ENCODE measurements at regions not wholly inside any gene's neighbourhood (a gene's known extent, or its start where the extent isn't known, plus 50 kb on each side); places are given as distances from the start of the nearest gene placed in this dataset.

GRCh38 chr1:213657013-213657412 is 330.8 kb upstream of the PROX1 start:
- DNase-seq = no peak

GRCh38 chr1:213657879-213658278 is 329.9 kb upstream of the PROX1 start:
- no peak for DNase-seq

GRCh38 chr1:213658457-213658856 is 329.3 kb upstream of the PROX1 start:
- no peak for DNase-seq

- DNase-seq = no peak
Measured at GRCh38 chr1:213659580-213660547, 327.9 kb upstream of the PROX1 start.

GRCh38 chr1:213661302-213661701 is 326.5 kb upstream of the PROX1 start:
- DNase-seq = no peak

GRCh38 chr1:213666113-213666512 is 321.7 kb upstream of the PROX1 start:
- DNase-seq = no peak

- no peak for DNase-seq
Measured at GRCh38 chr1:213666922-213667321, 320.9 kb upstream of the PROX1 start.

GRCh38 chr1:213669512-213669911 is 318.3 kb upstream of the PROX1 start:
- no peak for DNase-seq

GRCh38 chr1:213669964-213670691 is 317.6 kb upstream of the PROX1 start:
- DNase-seq = no peak

- DNase-seq = no peak
Measured at GRCh38 chr1:213670692-213671023, 317.1 kb upstream of the PROX1 start.

- no peak for DNase-seq
Measured at GRCh38 chr1:213675043-213675442, 312.7 kb upstream of the PROX1 start.

- DNase-seq = no peak
Measured at GRCh38 chr1:213676736-213677135, 311.0 kb upstream of the PROX1 start.

GRCh38 chr1:213678348-213678747 is 309.4 kb upstream of the PROX1 start:
- no peak for DNase-seq

GRCh38 chr1:213678753-213679152 is 309.0 kb upstream of the PROX1 start:
- no peak for DNase-seq

- no peak for DNase-seq
Measured at GRCh38 chr1:213679153-213679552, 308.6 kb upstream of the PROX1 start.

- DNase-seq = no peak
Measured at GRCh38 chr1:213680677-213681325, 307.0 kb upstream of the PROX1 start.

- DNase-seq = no peak
Measured at GRCh38 chr1:213681788-213682340, 305.9 kb upstream of the PROX1 start.

- no peak for DNase-seq
Measured at GRCh38 chr1:213683529-213683928, 304.2 kb upstream of the PROX1 start.

GRCh38 chr1:213684454-213684853 is 303.3 kb upstream of the PROX1 start:
- no peak for DNase-seq

GRCh38 chr1:213685992-213686582 is 301.7 kb upstream of the PROX1 start:
- no peak for DNase-seq

- DNase-seq = no peak
Measured at GRCh38 chr1:213686983-213687382, 300.8 kb upstream of the PROX1 start.

- DNase-seq = no peak
Measured at GRCh38 chr1:213687832-213688231, 299.9 kb upstream of the PROX1 start.

- no peak for DNase-seq
Measured at GRCh38 chr1:213688655-213689054, 299.1 kb upstream of the PROX1 start.

Data from NCI-H226 (cell line).